CD4-positive, alpha-beta T cell (primary cell): ENCODE measurements at regions not wholly inside any gene's neighbourhood (a gene's known extent, or its start where the extent isn't known, plus 50 kb on each side); places are given as distances from the start of the nearest gene placed in this dataset.

Source experiments
- ATAC-seq: fragments of 200-7000 bp; cut with Tn5 transposase; one replicate; pipeline ENCODE4 v1.10.0; 2022; ENCODE audit warnings: mild to moderate bottlenecking; ENCODE audit not compliant: poor library complexity
- CTCF ChIA-PET: fragments of 350-600 bp; sonication (Branson Sonifier 250); formaldehyde crosslinking; loops from one replicate; lab custom pipeline; 2021; ENCODE audit warnings: antibody characterized with exemption, inconsistent platforms; lab: Charles Lee
- POLR2A ChIA-PET: fragments of 350-600 bp; sonication (Branson Sonifier 250); formaldehyde crosslinking; loops from one replicate; lab custom pipeline; 2021; ENCODE audit warnings: antibody characterized with exemption, inconsistent platforms; lab: Charles Lee
- DNase-seq, 14 experiments: peaks; one replicate each; pipeline ENCODE4 v3.0.0-alpha.2; 2013 to 2020; ENCODE audit warnings: mixed read lengths in 2 of 14
- H3K27ac ChIP-seq, 2 donors: one replicate each; pipeline versions ENCODE4 v1.5.1 to v1.7.0; 2013; ENCODE audit warnings: low read length in 2 of 2, low read depth in 1 of 2, mild to moderate bottlenecking in 1 of 2
- H3K27me3 ChIP-seq, 2 experiments: 1 replicate in 1 of 2; 2 replicates in 1 of 2; pipeline versions ENCODE4 v1.6.1 to v1.7.0; 2013; ENCODE audit warnings: low read length in 2 of 2, control low read depth in 1 of 2, mild to moderate bottlenecking in 1 of 2, moderate library complexity in 1 of 2; ENCODE audit not compliant: insufficient read depth in 2 of 2, control insufficient read depth in 1 of 2
- H3K36me3 ChIP-seq: one replicate; pipeline ENCODE4 v1.6.1; 2013; ENCODE audit warnings: low read length, control low read depth; ENCODE audit not compliant: insufficient read depth
- H3K4me1 ChIP-seq: one replicate; pipeline ENCODE4 v1.6.1; 2013; ENCODE audit warnings: low read length, control low read depth; ENCODE audit not compliant: insufficient read depth
- H3K4me3 ChIP-seq: one replicate; pipeline ENCODE4 v1.5.1; 2013; ENCODE audit warnings: mild to moderate bottlenecking, low read length, moderate library complexity
- H3K9me3 ChIP-seq, 2 experiments: 1 replicate in 1 of 2; 2 replicates in 1 of 2; pipeline versions ENCODE4 v1.6.1 to v1.7.0; 2013; ENCODE audit warnings: low read length in 2 of 2, mild to moderate bottlenecking in 2 of 2, control low read depth in 1 of 2, moderate library complexity in 1 of 2; ENCODE audit not compliant: control insufficient read depth in 1 of 2, insufficient read depth in 1 of 2
- H3K27ac Mint-ChIP-seq: one replicate; pipeline ENCODE4 v1.8.0; 2020; ENCODE audit warnings: mixed read lengths
- H3K27me3 Mint-ChIP-seq: one replicate; pipeline ENCODE4 v1.8.0; 2021; ENCODE audit warnings: mixed read lengths
- H3K36me3 Mint-ChIP-seq: one replicate; pipeline ENCODE4 v1.8.0; 2021; ENCODE audit warnings: low read depth, mixed read lengths
- H3K4me1 Mint-ChIP-seq: one replicate; pipeline ENCODE4 v1.8.0; 2021; ENCODE audit warnings: low read depth, mixed read lengths
- H3K4me3 Mint-ChIP-seq: one replicate; pipeline ENCODE4 v1.8.0; 2020; ENCODE audit warnings: mild to moderate bottlenecking, mixed read lengths
- H3K9me3 Mint-ChIP-seq: one replicate; pipeline ENCODE4 v1.8.0; 2020; ENCODE audit warnings: mixed read lengths
- CTCF ChIP-seq: fragments of 200-600 bp; IDR thresholded peaks from one replicate; pipeline ENCODE4 v1.8.0; 2022; ENCODE audit warnings: antibody characterized with exemption, mild to moderate bottlenecking
- intact Hi-C, 2 experiments: fragments of 100-400 bp; cut with DNase I in 1 of 2; cut with micrococcal nuclease in 1 of 2; formaldehyde crosslinking; loops; one replicate each; pipeline versions ENCODE4 v1.15.1 to v1.9.0; 2023 to 2025; cut with DNase I, micrococcal nuclease

- H3K9me3 Mint-ChIP-seq, result no peaks in the 10 kb centered on the region
- CTCF ChIA-PET, result no interaction called here
Observed at GRCh38 chr5:73395256-73395655, 53.3 kb downstream of the FOXD1 start.

GRCh38 chr5:73394610-73395009, 54.0 kb downstream of the FOXD1 start:
- Histone ChIP-seq H3K27me3 (peaks cover 9 to 10% of the 10 kb centered on the region in 2 experiments), H3K4me3 (no peak overlapping the region), H3K27ac (no peak overlapping the region), H3K36me3 (no peaks in the 10 kb centered on the region), H3K9me3 (no peaks in the 10 kb centered on the region), H3K4me1 (no peaks in the 10 kb centered on the region)
- CTCF ChIA-PET, result no interaction called here
- H3K36me3 Mint-ChIP-seq, result no peaks in the 10 kb centered on the region
- no peak overlapping the region for H3K27ac Mint-ChIP-seq
- DNase-seq (no peak), ATAC-seq (no peak)
- no peak for TF ChIP-seq CTCF
- no peaks in the 10 kb centered on the region for H3K9me3 Mint-ChIP-seq
- POLR2A ChIA-PET, result no interaction called here
- H3K27me3 Mint-ChIP-seq, result peaks cover 37% of the 10 kb centered on the region
- peaks cover 5% of the 10 kb centered on the region for H3K4me1 Mint-ChIP-seq
- intact Hi-C loops, result no loop called here
- H3K4me3 Mint-ChIP-seq, result no peak overlapping the region

More at GRCh38 chr5:73395256-73395655, 53.3 kb downstream of the FOXD1 start:
- POLR2A ChIA-PET, result no interaction called here
- H3K27ac Mint-ChIP-seq, result no peak overlapping the region
- Histone ChIP-seq H3K36me3 (no peaks in the 10 kb centered on the region), H3K4me3 (no peak overlapping the region), H3K27ac (no peak overlapping the region), H3K9me3 (no peaks in the 10 kb centered on the region), H3K4me1 (no peaks in the 10 kb centered on the region), H3K27me3 (peaks cover 9 to 10% of the 10 kb centered on the region in 2 experiments)
- H3K27me3 Mint-ChIP-seq, result peaks cover 41% of the 10 kb centered on the region
- peaks cover 3% of the 10 kb centered on the region for H3K4me1 Mint-ChIP-seq
- no peak overlapping the region for H3K4me3 Mint-ChIP-seq
- H3K36me3 Mint-ChIP-seq, result no peaks in the 10 kb centered on the region
- intact Hi-C loops, result no loop called here
- DNase-seq (no peak), ATAC-seq (no peak)
- no peak for TF ChIP-seq CTCF

GRCh38 chr5:73393611-73394489, 54.7 kb downstream of the FOXD1 start:
- Mint-ChIP-seq H3K4me3 (no peak overlapping the region), H3K27me3 (peaks cover 35% of the 10 kb centered on the region)
- peaks cover 9 to 10% of the 10 kb centered on the region in 2 experiments for H3K27me3 ChIP-seq

More at GRCh38 chr5:73393611-73394489, 54.7 kb downstream of the FOXD1 start:
- Histone ChIP-seq H3K4me1 (peaks cover 2% of the 10 kb centered on the region), H3K36me3 (no peaks in the 10 kb centered on the region), H3K4me3 (no peak overlapping the region), H3K9me3 (no peaks in the 10 kb centered on the region), H3K27ac (no peak overlapping the region)
- CTCF ChIA-PET, result no interaction called here
- no peak overlapping the region for H3K27ac Mint-ChIP-seq
- DNase-seq, result no peak
- no peaks in the 10 kb centered on the region for H3K36me3 Mint-ChIP-seq
- TF ChIP-seq CTCF, result no peak
- ATAC-seq, result no peak
- intact Hi-C loops, result no loop called here
- peaks cover 5% of the 10 kb centered on the region for H3K4me1 Mint-ChIP-seq
- POLR2A ChIA-PET, result interaction anchor here (0.6 kb wide), 1 partner anchor 437 kb away, joined by 4 read pairs; no protein-coding TSS in a partner anchor
- no peaks in the 10 kb centered on the region for H3K9me3 Mint-ChIP-seq
